HG02938 (cell line): ENCODE measurements at regions not wholly inside any gene's neighbourhood (a gene's known extent, or its start where the extent isn't known, plus 50 kb on each side); places are given as distances from the start of the nearest gene placed in this dataset.
"Not testable (repeated sequence)": the region's sequence is repeated elsewhere in the genome, so short reads cannot be mapped to it uniquely, and the experiment has no call there.

ENCODE experiments used
- ATAC-seq: cut with Tn5 transposase; IDR thresholded peaks from one replicate; pipeline ENCODE4 v1.9.1; 2021; ENCODE audit warnings: mild to moderate bottlenecking, moderate library complexity; ENCODE audit not compliant: unreplicated experiment

- ATAC-seq, result no peak
Measured at GRCh38 chr4:164293203-164293602, 460.7 kb upstream of the SMIM31 start.

- no peak for ATAC-seq
Measured at GRCh38 chr4:164293743-164294142, 460.2 kb upstream of the SMIM31 start.

GRCh38 chr4:164301430-164301829 is 452.5 kb upstream of the SMIM31 start:
- ATAC-seq, result no peak

DNA sequence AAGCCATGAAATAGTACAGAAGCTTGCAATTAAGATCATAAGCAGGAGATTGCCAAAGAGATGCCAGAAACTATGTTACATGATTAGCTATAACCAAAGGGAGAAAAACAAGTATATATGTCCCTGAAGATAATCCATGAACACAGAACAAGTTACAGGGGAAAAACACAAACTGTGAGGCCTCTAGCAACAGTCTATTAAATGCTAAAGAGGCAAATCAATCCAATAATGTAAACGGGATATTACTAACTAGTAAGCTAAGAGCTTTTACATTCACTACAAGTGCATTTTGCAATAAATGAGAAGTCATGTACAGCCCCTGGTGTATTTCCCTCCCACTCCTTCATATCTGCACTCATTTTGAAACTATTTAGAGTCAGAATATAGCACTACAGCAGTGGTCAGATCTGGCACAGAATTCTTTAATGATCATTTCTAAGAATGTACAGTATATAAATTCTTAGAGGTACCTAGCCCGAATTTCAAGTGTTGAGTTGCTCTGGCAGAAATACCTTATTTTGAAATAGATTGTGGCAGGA is 449.8 kb upstream of the SMIM31 start:
- peak; percentile 63 for ATAC-seq

GRCh38 chr4:164304861-164305260 is 449.1 kb upstream of the SMIM31 start:
- ATAC-seq, result no peak

- no peak for ATAC-seq
Measured at GRCh38 chr4:164307262-164307661, 446.7 kb upstream of the SMIM31 start.

GRCh38 chr4:164312671-164313070 is 441.3 kb upstream of the SMIM31 start:
- ATAC-seq, result no peak

- no peak for ATAC-seq
Measured at GRCh38 chr4:164313853-164314252, 440.1 kb upstream of the SMIM31 start.

DNA sequence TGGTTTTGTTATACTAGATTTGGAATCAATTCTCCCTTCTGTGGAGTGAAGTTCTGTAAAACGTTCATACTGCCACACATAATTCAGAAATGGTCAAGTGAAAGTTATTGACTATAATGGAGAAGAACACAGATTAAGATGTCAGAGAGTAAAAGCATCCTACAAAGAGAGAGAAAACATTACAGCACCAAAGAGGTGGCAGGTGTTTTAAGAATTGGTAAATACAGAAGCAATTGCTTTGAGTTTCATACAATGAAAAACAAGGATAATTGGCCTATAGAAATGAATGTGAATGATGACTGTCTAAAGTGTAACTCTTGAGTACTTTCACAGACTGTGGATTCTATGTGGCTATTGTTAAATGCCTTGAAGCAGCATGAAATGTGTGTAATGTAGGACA is 435.6 kb upstream of the SMIM31 start:
- no peak for ATAC-seq

GRCh38 chr4:164319688-164320087 is 434.2 kb upstream of the SMIM31 start:
- ATAC-seq, result no peak

GRCh38 chr4:164320847-164321246 is 433.1 kb upstream of the SMIM31 start:
- no peak for ATAC-seq

- ATAC-seq, result no peak
Measured at GRCh38 chr4:164326056-164326455, 427.9 kb upstream of the SMIM31 start.

DNA sequence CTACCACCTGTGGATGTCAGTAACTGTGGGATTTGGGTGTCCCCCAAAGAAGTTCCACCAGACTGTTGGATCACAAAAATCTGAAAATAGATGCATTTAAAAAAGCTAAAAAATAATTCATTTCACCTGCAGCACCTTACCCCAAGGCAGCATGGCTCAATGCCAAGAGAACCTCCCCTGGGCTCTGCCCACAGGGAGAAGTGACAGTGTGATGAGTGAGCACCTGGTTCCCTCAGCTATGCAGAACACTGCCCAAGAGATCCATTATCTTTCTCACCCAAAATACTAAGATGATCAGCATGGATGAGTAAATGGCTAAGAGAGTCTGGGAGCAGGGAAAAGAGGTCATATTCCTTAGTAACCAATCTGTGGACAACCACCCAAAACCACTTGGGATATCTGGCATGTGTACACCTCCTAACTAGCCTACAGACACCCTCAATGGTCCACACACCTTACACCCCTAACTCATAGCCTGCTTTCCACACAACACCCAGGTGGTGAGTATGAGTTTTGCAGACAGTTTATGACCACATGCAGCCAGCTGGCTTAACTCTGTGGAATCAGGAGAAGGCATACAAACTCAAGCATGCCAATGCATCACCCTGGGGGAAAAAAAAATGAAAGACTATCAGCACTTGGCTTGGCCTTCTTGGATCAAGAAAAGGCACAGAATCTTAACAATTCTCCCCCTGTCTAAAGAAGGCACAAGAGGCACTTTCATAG is 416.5 kb upstream of the SMIM31 start:
- no peak for ATAC-seq

DNA sequence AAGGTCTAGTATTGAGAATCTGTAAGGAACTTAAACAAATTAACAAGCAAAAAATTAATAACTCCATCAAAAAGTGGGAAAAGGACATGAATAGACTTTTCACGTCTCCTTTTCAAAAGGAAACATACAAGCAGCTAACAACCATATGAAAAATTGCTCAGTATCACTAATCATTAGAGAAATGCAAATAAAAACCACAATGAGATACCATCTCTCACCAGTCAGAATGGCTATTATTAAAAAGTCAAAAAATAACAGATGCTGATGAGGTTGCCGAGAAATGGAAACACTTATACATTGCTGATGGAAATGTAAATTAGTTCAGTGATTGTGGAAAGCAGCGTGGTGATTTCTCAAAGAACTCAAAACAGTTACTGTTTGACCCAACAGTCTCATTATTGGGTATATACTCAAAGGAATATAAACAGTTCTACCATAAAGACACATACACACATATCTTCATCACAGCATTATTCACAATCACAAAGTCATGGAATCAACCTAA is 410.4 kb upstream of the SMIM31 start:
- no peak for ATAC-seq

DNA sequence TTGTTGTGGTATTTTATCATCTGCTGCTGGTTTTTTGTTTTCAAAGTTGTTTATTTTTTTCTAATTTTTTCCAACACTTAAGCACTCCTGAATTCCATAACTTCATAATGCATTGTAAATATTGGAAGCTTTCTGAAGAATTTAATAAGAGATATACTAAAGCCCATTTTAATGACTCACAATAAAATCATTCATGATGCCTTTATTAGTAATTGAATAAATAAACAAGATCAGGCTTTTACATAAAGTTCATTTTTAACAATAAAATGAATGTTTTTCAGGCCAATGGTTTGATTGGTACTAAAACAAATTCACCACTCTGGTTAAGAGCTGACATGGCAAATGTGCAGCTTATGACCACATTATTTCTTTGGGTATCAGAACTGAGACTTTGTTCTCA is 408.2 kb upstream of the SMIM31 start:
- ATAC-seq, result no peak

DNA sequence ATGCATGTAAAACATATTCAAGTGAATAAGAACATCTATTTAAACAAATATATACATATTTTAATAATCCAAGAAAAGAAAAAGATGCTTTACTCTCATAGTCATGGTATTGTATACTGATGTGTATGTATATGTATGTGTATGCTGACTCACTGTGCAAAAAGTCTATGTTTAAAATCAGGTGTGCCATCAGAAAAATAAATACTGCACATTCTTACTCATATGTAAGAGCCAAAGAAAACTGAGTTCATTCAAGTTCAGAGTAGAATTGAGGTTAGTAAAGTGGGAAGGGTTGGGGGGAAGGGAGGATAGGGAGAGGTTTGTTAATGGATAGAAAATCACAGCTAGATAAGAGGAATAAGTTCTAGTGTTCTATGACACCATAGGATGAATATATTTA is 403.9 kb upstream of the SMIM31 start:
- no peak for ATAC-seq

- ATAC-seq, result not testable (repeated sequence)
Measured at GRCh38 chr4:164350716-164351115, 403.2 kb upstream of the SMIM31 start.

- no peak for ATAC-seq
Measured at GRCh38 chr4:164357957-164358356, 396.0 kb upstream of the SMIM31 start.

DNA sequence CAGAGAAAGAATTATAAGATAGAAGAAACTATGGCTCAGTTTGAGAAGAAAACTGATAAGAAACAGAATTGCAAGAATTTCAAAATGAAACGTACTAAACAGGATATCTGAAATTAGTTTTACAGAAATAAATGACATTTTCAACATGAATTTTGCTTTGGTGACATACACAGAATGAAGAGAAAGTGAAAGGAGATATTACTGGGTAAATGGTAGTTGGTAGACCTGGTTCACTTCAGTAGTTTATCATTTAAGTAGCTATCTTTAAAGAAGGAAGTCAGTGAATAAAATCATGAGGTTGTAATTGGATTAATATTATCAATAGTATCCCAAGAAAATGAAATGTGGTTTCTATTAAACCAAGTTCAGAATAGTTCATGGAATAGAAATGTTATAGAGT is 395.5 kb upstream of the SMIM31 start:
- no peak for ATAC-seq

DNA sequence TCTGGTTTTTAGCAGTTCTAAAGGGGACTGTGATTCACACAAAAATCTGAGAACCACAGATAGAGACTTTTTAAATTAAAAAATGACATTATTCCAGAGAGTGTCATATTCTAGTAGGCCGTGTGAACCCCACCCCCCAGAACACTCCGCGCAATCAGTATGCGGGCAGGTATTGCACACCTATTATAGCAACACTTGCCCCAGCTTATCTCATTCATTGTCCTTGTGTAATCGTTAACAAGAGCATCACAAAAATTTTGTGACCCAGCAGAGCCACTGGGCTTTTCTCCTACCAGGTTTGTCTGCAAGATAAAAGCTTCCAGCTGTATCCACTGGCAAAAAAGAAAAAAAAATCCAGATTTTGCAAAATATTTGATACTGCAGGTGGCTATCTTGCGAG is 394.1 kb upstream of the SMIM31 start:
- ATAC-seq, result no peak

GRCh38 chr4:164368894-164369293 is 385.0 kb upstream of the SMIM31 start:
- no peak for ATAC-seq

- ATAC-seq, result no peak
Measured at GRCh38 chr4:164373021-164373420, 380.9 kb upstream of the SMIM31 start.

- no peak for ATAC-seq
Measured at GRCh38 chr4:164377277-164377676, 376.7 kb upstream of the SMIM31 start.
